Osteocyte (in vitro differentiated cells): ENCODE measurements at regions not wholly inside any gene's neighbourhood (a gene's known extent, or its start where the extent isn't known, plus 50 kb on each side); places are given as distances from the start of the nearest gene placed in this dataset.

Experiments
- DNase-seq: peaks from one replicate; pipeline ENCODE4 v3.0.0; 2021; ENCODE audit warnings: mixed read lengths; ENCODE audit not compliant: unreplicated experiment; ENCODE audit errors: extremely low spot score
- H3K27ac Mint-ChIP-seq: one replicate; pipeline ENCODE4 v1.8.0; 2021; ENCODE audit warnings: mild to moderate bottlenecking, mixed read lengths; ENCODE audit not compliant: unreplicated experiment
- H3K27me3 Mint-ChIP-seq: one replicate; pipeline ENCODE4 v1.8.0; 2021; ENCODE audit warnings: mixed read lengths; ENCODE audit not compliant: unreplicated experiment
- H3K36me3 Mint-ChIP-seq: one replicate; pipeline ENCODE4 v1.8.0; 2021; ENCODE audit warnings: mixed read lengths; ENCODE audit not compliant: unreplicated experiment
- H3K4me1 Mint-ChIP-seq: one replicate; pipeline ENCODE4 v1.8.0; 2021; ENCODE audit warnings: mixed read lengths; ENCODE audit not compliant: unreplicated experiment
- H3K4me3 Mint-ChIP-seq: one replicate; pipeline ENCODE4 v1.8.0; 2021; ENCODE audit warnings: mild to moderate bottlenecking, moderate library complexity, mixed read lengths; ENCODE audit not compliant: unreplicated experiment
- H3K9me3 Mint-ChIP-seq: one replicate; pipeline ENCODE4 v1.8.0; 2021; ENCODE audit warnings: mixed read lengths; ENCODE audit not compliant: unreplicated experiment
- TF ChIP-seq, protein P1 (sequence below): fragments of 200-600 bp; sonication (generic); IDR thresholded peaks from 2 replicates; pipeline ENCODE4 v1.5.0; 2021; ENCODE audit warnings: antibody characterized with exemption, mild to moderate bottlenecking, moderate library complexity

DNA sequence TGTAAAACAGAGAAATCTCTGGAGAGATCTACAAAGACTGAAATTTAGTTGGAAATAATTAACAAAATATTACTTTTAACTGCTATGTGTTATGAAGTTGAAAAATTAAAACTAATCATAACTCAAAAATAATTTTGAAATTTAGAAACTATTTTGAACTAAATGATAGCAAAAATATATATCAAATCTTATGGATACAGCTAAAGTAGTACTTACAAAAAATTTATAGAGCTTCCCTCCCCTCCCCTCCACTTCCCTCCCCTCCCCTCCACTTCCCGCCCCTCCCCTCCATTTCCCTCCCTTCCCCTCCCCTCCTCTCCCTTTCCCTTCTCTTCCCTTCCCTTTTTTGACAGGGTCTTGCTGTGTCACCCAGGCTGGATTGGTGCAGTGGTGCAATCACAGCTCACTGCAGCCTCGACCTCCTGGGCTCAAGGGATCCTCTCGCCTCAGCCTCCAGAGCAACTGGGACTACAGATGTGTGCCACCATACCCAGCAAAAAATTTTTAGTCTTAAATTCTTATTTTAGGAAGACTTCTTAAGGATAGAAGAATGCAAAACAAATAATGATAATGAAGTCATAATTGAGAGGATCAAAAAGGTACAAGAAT, 87.2 kb upstream of the RGS17 start:
- TF ChIP-seq, protein P1, sequence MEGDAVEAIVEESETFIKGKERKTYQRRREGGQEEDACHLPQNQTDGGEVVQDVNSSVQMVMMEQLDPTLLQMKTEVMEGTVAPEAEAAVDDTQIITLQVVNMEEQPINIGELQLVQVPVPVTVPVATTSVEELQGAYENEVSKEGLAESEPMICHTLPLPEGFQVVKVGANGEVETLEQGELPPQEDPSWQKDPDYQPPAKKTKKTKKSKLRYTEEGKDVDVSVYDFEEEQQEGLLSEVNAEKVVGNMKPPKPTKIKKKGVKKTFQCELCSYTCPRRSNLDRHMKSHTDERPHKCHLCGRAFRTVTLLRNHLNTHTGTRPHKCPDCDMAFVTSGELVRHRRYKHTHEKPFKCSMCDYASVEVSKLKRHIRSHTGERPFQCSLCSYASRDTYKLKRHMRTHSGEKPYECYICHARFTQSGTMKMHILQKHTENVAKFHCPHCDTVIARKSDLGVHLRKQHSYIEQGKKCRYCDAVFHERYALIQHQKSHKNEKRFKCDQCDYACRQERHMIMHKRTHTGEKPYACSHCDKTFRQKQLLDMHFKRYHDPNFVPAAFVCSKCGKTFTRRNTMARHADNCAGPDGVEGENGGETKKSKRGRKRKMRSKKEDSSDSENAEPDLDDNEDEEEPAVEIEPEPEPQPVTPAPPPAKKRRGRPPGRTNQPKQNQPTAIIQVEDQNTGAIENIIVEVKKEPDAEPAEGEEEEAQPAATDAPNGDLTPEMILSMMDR: no peak
- Mint-ChIP-seq H3K4me3 (no peak overlapping the region), H3K9me3 (no peaks in the 10 kb centered on the region), H3K27ac (no peak overlapping the region), H3K36me3 (no peaks in the 10 kb centered on the region), H3K4me1 (peaks cover 6% of the 10 kb centered on the region), H3K27me3 (peaks cover 2% of the 10 kb centered on the region)
- no peak for DNase-seq

DNA sequence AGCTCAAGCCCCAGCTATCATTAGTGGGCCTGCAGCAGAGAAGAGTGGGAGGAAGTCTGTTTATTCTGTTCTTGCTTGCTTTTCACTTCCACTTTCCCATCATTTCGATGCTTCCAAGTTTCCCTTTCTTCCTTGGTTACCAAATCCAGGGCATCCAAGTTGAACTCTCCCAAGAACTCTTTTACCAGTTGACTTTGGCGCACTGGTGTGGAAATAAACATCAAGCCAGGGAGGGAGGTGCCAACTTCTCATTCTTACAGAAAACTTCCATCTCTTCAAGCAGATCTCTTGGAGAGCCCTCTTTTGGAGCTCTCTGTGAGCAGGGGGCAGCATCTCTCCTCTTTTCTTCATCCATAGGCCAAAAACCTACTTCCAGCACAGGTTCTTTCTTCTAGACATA, 85.7 kb upstream of the RGS17 start:
- Mint-ChIP-seq H3K36me3 (no peaks in the 10 kb centered on the region), H3K27me3 (peaks cover 4% of the 10 kb centered on the region), H3K4me3 (no peak overlapping the region)

DNA sequence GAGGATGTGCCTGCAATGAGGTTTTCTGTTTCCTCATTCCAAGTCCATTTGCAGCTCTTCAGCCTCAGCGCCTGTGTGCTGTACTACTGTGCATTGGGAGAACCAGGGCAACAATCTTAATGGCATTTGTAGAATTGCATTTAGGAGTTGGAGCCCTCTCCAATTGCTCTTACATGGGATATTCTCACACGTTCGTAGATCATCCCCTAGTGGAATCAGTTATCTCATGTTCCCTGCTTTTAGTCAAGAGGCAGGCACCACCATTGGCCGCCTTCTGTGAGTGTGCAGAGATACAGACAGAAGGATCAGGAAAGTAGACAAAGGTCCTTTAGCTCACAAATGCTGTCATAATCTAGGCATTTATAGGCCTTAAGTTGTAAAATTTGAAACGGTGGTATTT, 84.2 kb upstream of the RGS17 start:
- TF ChIP-seq, protein P1: no peak
- Mint-ChIP-seq H3K4me1 (peaks cover 11% of the 10 kb centered on the region), H3K27ac (no peak overlapping the region), H3K9me3 (no peaks in the 10 kb centered on the region), H3K4me3 (no peak overlapping the region), H3K36me3 (no peaks in the 10 kb centered on the region), H3K27me3 (peaks cover 4% of the 10 kb centered on the region)
- DNase-seq: no peak

More for the DNA sequence above, 85.7 kb upstream of the RGS17 start:
- Mint-ChIP-seq H3K9me3 (no peaks in the 10 kb centered on the region), H3K27ac (no peak overlapping the region), H3K4me1 (peaks cover 6% of the 10 kb centered on the region)
- DNase-seq: no peak
- TF ChIP-seq, protein P1: no peak

DNA sequence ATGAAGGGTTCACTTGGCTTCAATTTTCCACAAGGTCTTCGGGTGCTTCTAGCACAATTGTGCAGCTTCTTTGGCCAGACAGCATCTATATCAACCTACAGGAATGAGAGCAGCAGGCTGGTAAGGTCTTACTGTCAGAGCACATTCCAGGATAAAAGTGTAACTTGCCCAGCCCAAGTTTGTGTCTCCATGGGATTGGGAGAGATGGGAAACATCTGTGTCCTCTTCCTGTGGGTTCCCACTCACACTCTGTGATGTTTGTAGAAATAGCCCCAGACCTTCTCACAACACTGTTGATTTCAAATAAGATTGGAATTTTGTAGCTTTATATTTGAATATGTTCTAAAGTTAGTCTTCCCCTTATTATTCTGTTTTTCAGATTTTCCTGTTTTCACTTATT, 83.4 kb upstream of the RGS17 start:
- peaks cover 4% of the 10 kb centered on the region for H3K27me3 Mint-ChIP-seq
- H3K9me3 Mint-ChIP-seq: no peaks in the 10 kb centered on the region
- no peak overlapping the region for H3K4me3 Mint-ChIP-seq
- TF ChIP-seq, protein P1: no peak
- no peak overlapping the region for H3K27ac Mint-ChIP-seq
- no peaks in the 10 kb centered on the region for H3K36me3 Mint-ChIP-seq
- peaks cover 14% of the 10 kb centered on the region for H3K4me1 Mint-ChIP-seq
- no peak for DNase-seq

DNA sequence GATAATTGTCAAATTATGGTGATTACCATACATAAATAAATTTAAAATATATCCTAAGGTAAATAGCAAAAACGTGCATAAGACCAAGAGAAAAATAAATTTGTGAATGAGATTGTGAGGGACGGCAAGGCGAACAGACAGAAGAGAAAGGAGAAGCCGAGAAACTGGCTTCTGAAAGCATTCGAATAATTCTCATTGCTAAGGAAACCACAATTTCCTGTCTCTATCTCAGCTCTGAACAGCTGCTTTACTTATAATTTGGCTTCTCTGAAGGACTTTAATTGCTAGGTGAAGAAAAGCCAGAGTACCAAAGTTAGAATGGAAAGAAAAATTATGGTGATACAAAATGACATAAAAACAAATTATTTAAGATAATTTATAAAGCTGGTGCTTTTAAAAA, 79.0 kb upstream of the RGS17 start:
- H3K27ac Mint-ChIP-seq: no peak overlapping the region
- no peak for DNase-seq
- no peaks in the 10 kb centered on the region for H3K9me3 Mint-ChIP-seq
- peaks cover 22% of the 10 kb centered on the region for H3K4me1 Mint-ChIP-seq
- peaks cover 9% of the 10 kb centered on the region for H3K27me3 Mint-ChIP-seq
- TF ChIP-seq, protein P1: no peak
- H3K36me3 Mint-ChIP-seq: no peaks in the 10 kb centered on the region
- no peak overlapping the region for H3K4me3 Mint-ChIP-seq
